GM20431 (cell line): ENCODE measurements at regions not wholly inside any gene's neighbourhood (a gene's known extent, or its start where the extent isn't known, plus 50 kb on each side); places are given as distances from the start of the nearest gene placed in this dataset.

Experiments used
- in situ Hi-C: fragments of 300-500 bp; cut with MseI, MboI; formaldehyde crosslinking; loops from one replicate; pipeline ENCODE4 v1.15.0; 2020; ENCODE audit warnings: low sequenced_read_pairs; ENCODE audit not compliant: unreplicated experiment

- in situ Hi-C loops: no loop called here
Measured at GRCh38 chr2:17262854-17263569, 255.2 kb downstream of the RAD51AP2 start.

- in situ Hi-C loops: no loop called here
Measured at GRCh38 chr2:17259613-17260012, 258.6 kb downstream of the RAD51AP2 start.

GRCh38 chr2:17258861-17259260, 259.4 kb downstream of the RAD51AP2 start:
- in situ Hi-C loops: no loop called here

GRCh38 chr2:17257189-17257909, 260.9 kb downstream of the RAD51AP2 start:
- in situ Hi-C loops: no loop called here

- in situ Hi-C loops: no loop called here
Measured at GRCh38 chr2:17255071-17255470, 263.2 kb downstream of the RAD51AP2 start.

- in situ Hi-C loops: no loop called here
Measured at GRCh38 chr2:17254421-17254820, 263.8 kb downstream of the RAD51AP2 start.

GRCh38 chr2:17252258-17252657, 266.0 kb downstream of the RAD51AP2 start:
- in situ Hi-C loops: no loop called here

GRCh38 chr2:17251171-17251570, 267.1 kb downstream of the RAD51AP2 start:
- in situ Hi-C loops: no loop called here

- in situ Hi-C loops: no loop called here
Measured at GRCh38 chr2:17249249-17249648, 269.0 kb downstream of the RAD51AP2 start.

- in situ Hi-C loops: no loop called here
Measured at GRCh38 chr2:17245906-17246305, 272.3 kb downstream of the RAD51AP2 start.

- in situ Hi-C loops: no loop called here
Measured at GRCh38 chr2:17242813-17243485, 275.3 kb downstream of the RAD51AP2 start.

- in situ Hi-C loops: no loop called here
Measured at GRCh38 chr2:17239550-17239949, 278.7 kb downstream of the RAD51AP2 start.

GRCh38 chr2:17235167-17235566, 283.1 kb downstream of the RAD51AP2 start:
- in situ Hi-C loops: no loop called here

GRCh38 chr2:17232776-17233556, 285.3 kb downstream of the RAD51AP2 start:
- in situ Hi-C loops: no loop called here

- in situ Hi-C loops: no loop called here
Measured at GRCh38 chr2:17231394-17231965, 286.8 kb downstream of the RAD51AP2 start.

GRCh38 chr2:17229414-17229813, 288.8 kb downstream of the RAD51AP2 start:
- in situ Hi-C loops: no loop called here

- in situ Hi-C loops: no loop called here
Measured at GRCh38 chr2:17228461-17228860, 289.8 kb downstream of the RAD51AP2 start.

- in situ Hi-C loops: no loop called here
Measured at GRCh38 chr2:17227856-17228255, 290.4 kb downstream of the RAD51AP2 start.

- in situ Hi-C loops: no loop called here
Measured at GRCh38 chr2:17226941-17227490, 291.2 kb downstream of the RAD51AP2 start.

- in situ Hi-C loops: no loop called here
Measured at GRCh38 chr2:17223211-17223610, 295.0 kb downstream of the RAD51AP2 start.
